ENCODE measurements at regions not wholly inside any gene's neighbourhood (a gene's known extent, or its start where the extent isn't known, plus 50 kb on each side); places are given as distances from the start of the nearest gene placed in this dataset.

DNA sequence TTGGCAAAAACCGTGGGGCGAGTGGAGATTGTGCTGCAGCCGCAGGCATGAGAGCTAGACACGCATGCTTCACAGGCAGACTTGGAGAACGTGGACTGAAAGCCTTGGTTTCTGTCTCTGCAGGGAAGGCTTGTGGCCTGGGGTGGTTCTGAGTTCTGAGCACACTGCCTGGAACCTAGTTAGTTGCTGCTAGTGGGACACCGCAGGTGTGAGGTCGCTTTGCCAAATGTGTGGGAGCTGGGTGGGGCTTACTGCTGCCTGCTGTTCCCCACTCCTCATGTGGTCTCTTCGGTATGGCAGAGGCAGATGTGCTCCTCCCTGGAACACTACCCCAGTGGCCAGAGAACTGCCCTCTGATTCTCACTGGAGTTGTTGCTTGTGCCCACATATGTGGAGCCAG lies 484.0 kb downstream of the MMUT start:
- Histone ChIP-seq H3K36me3 (ENCODE audit: control insufficient read depth, insufficient read depth, low read length) (no peaks in the 10 kb centered on the region), H3K4me3 (replicated peaks; ENCODE audit: low read depth, low read length) (no peak overlapping the region), H3K27me3 (replicated peaks; ENCODE audit: control insufficient read depth, insufficient read depth, low read length) (no peaks in the 10 kb centered on the region)
- TF ChIP-seq, protein P1, sequence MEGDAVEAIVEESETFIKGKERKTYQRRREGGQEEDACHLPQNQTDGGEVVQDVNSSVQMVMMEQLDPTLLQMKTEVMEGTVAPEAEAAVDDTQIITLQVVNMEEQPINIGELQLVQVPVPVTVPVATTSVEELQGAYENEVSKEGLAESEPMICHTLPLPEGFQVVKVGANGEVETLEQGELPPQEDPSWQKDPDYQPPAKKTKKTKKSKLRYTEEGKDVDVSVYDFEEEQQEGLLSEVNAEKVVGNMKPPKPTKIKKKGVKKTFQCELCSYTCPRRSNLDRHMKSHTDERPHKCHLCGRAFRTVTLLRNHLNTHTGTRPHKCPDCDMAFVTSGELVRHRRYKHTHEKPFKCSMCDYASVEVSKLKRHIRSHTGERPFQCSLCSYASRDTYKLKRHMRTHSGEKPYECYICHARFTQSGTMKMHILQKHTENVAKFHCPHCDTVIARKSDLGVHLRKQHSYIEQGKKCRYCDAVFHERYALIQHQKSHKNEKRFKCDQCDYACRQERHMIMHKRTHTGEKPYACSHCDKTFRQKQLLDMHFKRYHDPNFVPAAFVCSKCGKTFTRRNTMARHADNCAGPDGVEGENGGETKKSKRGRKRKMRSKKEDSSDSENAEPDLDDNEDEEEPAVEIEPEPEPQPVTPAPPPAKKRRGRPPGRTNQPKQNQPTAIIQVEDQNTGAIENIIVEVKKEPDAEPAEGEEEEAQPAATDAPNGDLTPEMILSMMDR (IDR thresholded peaks at IDR 0.05; ENCODE audit: insufficient read depth, low read length, poor library complexity, severe bottlenecking): no peak
- DNase-seq (ENCODE audit: extremely low read depth, insufficient read length): no peak

DNA sequence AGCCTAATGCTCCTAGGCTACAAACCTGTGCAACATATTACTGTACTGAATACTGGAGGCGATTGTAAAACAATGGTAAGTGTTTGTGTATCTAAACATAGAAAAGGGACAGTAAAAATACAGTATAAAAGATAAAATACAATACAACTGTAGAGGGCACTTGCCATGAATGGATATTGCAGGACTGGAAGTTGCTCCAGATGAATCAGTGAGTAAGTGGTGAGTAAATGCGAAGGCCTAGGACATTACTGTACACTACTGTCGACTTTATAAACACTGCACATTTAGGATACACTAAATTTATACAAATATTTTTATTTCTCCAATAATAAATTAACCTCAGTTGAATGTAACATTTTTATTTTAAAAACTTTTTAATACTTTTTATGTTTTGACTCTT lies 485.0 kb downstream of the MMUT start:
- H3K36me3 ChIP-seq (ENCODE audit: control insufficient read depth, insufficient read depth, low read length): no peaks in the 10 kb centered on the region
- DNase-seq (ENCODE audit: extremely low read depth, insufficient read length): no peak
- no peaks in the 10 kb centered on the region for H3K27me3 ChIP-seq (replicated peaks; ENCODE audit: control insufficient read depth, insufficient read depth, low read length)
- TF ChIP-seq, protein P1 (IDR thresholded peaks at IDR 0.05; ENCODE audit: insufficient read depth, low read length, poor library complexity, severe bottlenecking): no peak
- H3K4me3 ChIP-seq (replicated peaks; ENCODE audit: low read depth, low read length): no peak overlapping the region

DNA sequence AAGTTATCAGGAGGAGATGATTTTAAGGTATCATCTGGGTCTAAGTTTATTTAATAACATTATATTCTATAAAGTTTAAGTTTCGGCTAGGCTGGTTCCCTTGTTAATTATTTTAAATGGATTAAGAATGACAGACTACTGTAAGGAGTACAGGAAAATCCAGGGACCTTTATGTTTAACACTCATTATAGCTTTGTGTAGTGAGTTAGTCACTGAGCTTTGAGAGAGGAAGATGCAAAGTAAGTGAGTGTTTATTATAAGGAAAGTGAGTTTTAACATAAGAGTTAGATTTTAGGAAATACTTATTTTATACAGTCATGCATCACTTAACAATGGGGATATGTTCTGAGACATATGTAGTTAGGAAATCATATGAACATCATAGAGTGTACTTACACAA lies 485.5 kb downstream of the MMUT start:
- no peak for DNase-seq (ENCODE audit: extremely low read depth, insufficient read length)
- no peak overlapping the region for H3K4me3 ChIP-seq (replicated peaks; ENCODE audit: low read depth, low read length)
- no peaks in the 10 kb centered on the region for H3K36me3 ChIP-seq (ENCODE audit: control insufficient read depth, insufficient read depth, low read length)
- no peaks in the 10 kb centered on the region for H3K27me3 ChIP-seq (replicated peaks; ENCODE audit: control insufficient read depth, insufficient read depth, low read length)
- TF ChIP-seq, protein P1 (IDR thresholded peaks at IDR 0.05; ENCODE audit: insufficient read depth, low read length, poor library complexity, severe bottlenecking): no peak

DNA sequence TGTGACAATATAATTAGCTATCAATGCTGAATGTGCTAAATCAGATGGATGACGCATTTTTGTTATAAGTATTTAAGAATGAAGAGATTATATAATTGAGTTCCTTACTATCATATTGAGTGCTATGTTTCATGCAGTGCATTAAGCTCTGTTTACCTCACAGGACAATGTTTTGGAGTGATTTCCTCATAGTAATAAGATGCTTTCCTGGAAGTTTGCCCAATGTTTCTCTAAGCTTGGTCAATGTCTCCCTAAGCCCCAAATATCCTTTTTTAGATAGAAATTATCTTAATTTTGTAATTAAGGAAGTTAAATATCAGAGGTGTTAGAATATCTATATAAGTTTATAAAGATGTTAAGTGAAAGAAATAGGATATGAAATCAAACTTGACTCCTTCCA lies 489.6 kb downstream of the MMUT start:
- DNase-seq (ENCODE audit: extremely low read depth, insufficient read length): no peak
- H3K27me3 ChIP-seq (replicated peaks; ENCODE audit: control insufficient read depth, insufficient read depth, low read length): no peaks in the 10 kb centered on the region
- H3K4me3 ChIP-seq (replicated peaks; ENCODE audit: low read depth, low read length): no peak overlapping the region
- H3K36me3 ChIP-seq (ENCODE audit: control insufficient read depth, insufficient read depth, low read length): no peaks in the 10 kb centered on the region
- TF ChIP-seq, protein P1 (IDR thresholded peaks at IDR 0.05; ENCODE audit: insufficient read depth, low read length, poor library complexity, severe bottlenecking): no peak

DNA sequence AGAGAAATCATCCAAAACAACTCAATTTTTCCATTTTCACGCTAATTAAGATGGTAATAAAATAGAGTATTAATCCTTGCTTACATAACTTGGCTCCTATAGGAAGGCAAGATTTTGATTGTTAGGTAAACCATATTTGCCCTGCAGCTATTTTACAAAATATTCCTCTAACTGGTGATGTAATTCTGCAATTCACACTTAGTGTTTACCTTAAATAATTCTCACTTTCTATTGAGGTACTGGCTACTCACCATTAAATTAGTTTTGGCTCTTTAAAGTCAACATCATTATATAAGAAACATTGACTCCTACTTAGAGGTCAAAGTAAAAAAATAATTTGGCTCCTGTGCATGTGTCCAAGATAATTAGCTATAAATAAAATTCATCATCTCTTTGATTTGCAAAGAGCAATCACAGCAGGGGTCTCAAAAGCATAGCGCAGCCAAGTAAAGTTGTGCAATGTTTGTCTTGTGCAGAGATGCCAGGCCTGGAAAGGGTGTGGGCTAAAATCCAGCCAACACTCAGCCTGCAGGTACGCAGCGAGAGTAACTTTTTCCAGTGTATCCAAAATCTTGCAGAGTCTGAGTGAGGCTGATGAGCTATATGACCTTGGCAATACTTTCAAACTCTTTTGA lies 501.2 kb downstream of the MMUT start:
- DNase-seq (ENCODE audit: extremely low read depth, insufficient read length): no peak
- no peaks in the 10 kb centered on the region for H3K36me3 ChIP-seq (ENCODE audit: control insufficient read depth, insufficient read depth, low read length)
- H3K27me3 ChIP-seq (replicated peaks; ENCODE audit: control insufficient read depth, insufficient read depth, low read length): no peaks in the 10 kb centered on the region
- TF ChIP-seq, protein P1 (IDR thresholded peaks at IDR 0.05; ENCODE audit: insufficient read depth, low read length, poor library complexity, severe bottlenecking): no peak
- no peak overlapping the region for H3K4me3 ChIP-seq (replicated peaks; ENCODE audit: low read depth, low read length)
